Hippocampal formation (tissue), 2 donors: ENCODE measurements at regions not wholly inside any gene's neighbourhood (a gene's known extent, or its start where the extent isn't known, plus 50 kb on each side); places are given as distances from the start of the nearest gene placed in this dataset.

Source experiments
- DNase-seq, 2 donors: peaks; one replicate each; lab custom pipeline; 2025; lab: John Stamatoyannopoulos, UW

GRCh38 chr4:3831529-3832150 is 65.5 kb downstream of the ADRA2C start:
- no peak for DNase-seq

DNA sequence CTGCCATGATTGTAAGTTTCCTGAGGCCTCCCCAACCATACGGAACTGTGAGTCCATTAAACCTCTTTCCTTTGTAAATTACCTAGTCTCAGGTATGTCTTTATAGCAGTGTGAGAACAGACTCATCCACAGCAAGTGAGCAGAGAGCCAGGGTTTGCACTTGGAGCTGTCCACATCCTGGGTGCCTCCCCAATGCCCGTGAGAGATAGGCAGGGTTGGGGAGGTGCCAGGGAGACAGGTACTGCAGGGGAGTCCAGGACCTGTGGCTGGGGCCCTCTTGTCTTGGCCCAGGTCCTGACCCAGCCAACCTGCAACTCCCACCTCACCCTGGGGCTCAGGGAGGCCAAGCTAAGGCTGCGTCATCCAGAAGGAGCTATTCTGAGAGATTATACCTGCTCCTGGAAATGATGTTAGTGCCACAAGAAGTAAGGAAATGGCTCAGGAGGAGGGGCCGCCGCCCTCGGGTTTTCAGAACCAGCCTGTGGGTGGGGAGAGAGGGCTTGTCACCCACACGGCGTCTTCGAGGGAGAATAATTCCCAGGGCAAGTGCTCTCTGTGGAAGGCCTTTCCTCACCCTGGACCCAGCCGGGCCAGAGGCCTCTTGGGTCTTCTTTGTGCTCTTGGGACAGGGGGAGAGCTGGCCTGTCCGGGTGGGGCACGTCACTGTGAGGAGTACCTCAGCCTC is 66.5 kb downstream of the ADRA2C start:
- DNase-seq = no peak

DNA sequence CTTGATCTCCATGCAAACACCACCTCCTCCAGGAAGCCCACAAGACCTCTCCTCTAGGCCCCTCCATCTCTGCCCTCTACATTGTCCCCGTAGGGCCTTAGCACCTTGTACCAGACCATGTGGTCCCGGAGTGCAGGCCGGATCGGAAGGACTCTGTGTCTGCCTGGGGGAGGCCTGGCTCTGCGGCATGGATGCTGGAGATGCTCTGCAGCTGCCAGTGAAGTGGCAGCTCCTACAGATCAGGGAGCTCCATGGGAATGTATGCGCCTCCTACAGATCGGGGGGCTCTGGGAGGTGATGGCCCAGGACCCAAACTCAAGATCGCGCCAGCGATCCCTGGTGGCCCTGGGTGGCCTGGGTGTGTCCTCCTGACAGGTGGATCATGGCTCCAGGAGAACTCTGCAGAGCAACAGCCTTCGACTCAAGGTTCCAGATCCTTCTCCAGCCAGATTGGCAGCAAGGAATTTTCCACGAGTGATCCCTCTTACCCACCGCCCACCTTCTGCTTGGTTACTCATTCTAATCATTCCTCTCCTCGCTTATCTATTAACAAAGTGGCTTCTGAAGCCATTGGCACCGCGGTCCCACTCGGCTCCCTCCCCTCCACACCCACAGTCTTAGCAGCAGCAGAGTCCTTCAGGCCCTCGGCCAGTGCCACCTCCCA is 67.3 kb downstream of the ADRA2C start:
- no peak for DNase-seq

GRCh38 chr4:3834186-3834662 is 68.0 kb downstream of the ADRA2C start:
- DNase-seq = no peak

DNA sequence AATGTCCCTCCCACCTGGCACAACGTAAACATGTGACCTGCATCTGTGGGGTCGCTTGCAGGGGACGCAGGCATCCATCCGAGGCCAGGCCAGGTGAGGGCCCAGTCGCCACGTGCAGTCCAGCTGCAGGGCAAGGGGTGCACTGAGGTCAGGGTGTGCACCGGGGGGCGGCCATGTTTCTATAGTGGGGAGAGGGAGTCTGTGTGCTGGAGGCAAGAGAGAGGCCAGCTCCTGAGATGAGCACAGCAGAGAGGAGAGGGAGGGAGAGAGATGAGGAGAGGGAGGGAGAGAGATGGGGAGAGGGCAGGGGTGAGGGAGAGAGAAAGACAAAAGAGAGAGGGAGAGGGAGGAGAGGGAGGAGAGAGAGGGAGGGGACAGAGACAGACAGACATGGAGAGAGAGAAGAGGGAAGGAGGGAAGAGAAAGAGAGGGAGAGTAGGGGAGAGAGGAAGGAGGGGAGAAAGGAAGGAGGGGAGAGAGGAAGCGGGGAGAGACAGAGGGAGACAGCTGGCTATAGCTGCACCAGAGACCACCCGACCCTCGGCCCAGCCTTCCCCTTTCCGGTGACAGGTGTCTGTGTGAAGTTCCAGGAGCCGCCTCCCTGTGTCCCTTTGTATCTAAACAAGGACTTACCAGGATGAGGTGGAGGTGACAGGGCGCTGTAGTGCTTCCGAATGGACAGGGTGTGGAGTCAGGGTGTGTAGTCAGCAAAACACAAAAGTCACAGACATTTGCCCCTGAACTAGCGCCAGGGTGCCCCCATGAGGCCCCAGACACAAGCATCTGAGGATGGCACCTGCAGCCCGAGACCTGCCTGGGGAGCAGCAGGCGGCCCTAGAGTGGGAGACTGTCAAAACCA is 68.7 kb downstream of the ADRA2C start:
- no peak for DNase-seq

DNA sequence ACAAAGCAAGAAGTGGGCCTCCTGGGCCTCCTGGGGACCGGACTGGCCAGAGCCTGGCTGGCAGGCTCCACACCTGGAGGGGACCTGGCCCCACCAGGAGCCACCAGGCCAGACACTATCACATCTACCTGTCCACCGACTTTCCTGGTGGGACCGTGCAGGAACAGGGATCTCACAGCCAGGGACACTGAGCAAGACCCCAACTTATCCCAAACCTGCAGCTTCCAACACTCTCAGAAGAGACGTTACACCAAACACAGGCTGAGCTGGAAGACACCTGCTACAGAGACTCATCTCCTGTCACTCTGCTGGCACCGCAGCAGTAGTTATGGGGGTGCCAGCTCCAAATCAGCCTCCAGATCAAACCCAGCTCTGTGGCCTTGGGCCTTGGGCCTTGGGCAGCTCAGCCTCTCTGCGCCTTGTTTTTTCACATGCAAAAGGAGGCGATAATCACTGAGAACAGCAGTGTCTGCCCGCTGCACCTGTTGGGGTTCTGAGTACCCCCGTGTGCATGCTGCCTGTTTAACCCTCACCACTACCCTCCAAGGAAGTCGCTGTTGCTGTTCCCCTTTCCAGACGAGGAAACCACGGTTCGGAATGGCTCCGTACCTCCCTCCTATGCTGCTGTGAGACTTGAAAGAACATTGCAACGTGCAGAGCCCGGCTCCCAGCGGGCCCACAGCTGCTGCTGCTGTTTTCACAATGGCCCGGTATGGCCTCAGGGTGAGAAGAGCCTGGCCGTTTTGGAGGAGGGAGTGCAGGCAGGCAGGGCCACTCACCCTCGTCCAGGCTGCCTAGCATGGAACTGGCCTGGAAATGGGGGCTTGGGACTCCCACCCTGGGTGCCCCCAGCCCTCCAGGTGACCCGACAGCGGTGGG is 69.6 kb downstream of the ADRA2C start:
- no peak for DNase-seq

- no peak for DNase-seq
These were observed 70.2 kb downstream of the ADRA2C start for GRCh38 chr4:3836406-3836755.

GRCh38 chr4:3836756-3837601 is 70.8 kb downstream of the ADRA2C start:
- DNase-seq = no peak

- DNase-seq = no peak
These were observed 72.5 kb downstream of the ADRA2C start for GRCh38 chr4:3838437-3839380.

GRCh38 chr4:3845094-3845743 is 79.0 kb downstream of the ADRA2C start:
- no peak for DNase-seq

DNA sequence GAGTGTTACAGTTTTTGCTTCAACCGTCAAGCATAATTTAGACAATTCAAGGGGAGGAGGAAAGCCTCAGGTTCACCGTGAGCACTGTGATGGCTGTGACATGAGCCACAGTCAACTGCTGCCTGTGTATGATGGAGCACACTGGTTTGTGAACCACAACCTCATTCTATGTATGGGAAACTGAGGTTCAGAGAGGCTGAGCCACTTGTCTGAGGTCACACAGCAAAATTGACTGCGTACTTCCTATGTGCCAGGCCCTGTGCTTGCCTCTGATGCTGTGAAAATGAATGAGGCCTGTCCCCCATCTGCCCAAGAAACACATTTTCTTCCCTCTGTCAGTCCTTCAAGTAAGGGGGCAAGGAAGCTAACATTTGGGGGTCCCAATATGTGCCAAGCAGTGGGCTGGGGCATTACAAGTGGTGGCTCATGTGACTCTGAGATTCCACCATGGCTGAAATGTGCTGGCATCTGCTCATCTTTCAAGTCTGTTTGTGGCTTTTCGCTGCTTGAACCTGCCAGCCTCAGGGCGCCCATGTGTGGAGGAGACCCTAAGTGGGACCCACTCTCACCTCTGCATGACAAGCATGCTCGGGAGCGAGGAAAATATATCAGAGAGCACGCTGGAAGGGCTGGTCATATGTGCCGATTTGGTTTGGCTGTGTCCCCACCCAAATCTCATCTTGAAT is 79.7 kb downstream of the ADRA2C start:
- DNase-seq = no peak

- DNase-seq = no peak
These were observed 81.2 kb downstream of the ADRA2C start for GRCh38 chr4:3847211-3847940.

DNA sequence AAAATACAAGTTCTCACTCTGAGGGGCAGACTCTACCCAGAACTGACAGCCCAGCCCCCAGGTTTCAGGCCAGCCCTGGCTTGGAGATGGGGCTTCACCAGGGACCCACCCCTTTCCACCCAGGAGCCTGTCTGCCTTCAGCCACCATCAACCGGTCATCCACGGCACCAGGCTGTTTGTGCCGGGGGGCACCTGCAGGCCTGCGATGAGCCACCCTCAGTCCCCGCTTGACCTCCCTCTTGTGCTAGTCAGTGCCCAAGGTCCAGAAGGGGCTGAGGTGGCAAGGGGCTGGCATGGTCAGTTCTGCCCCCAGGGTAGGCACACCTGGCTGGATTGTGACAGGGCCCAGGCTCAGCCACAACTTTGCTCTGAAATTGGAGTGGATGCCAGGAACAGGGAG is 82.1 kb downstream of the ADRA2C start:
- no peak for DNase-seq

- DNase-seq = no peak
These were observed 83.0 kb downstream of the ADRA2C start for GRCh38 chr4:3849140-3849539.

- no peak for DNase-seq
These were observed 83.9 kb downstream of the ADRA2C start for GRCh38 chr4:3850128-3850527.

- DNase-seq = no peak
These were observed 85.0 kb downstream of the ADRA2C start for GRCh38 chr4:3851211-3851610.

- no peak for DNase-seq
These were observed 85.7 kb downstream of the ADRA2C start for GRCh38 chr4:3851881-3852280.
